HepG2 (cell line): ENCODE measurements at regions not wholly inside any gene's neighbourhood (a gene's known extent, or its start where the extent isn't known, plus 50 kb on each side); places are given as distances from the start of the nearest gene placed in this dataset.

Experiments
- ATAC-seq: fragments of 200-7000 bp; cut with Tn5 transposase; 3 replicates; pipeline ENCODE4 v1.9.1; 2020; ENCODE audit warnings: mild to moderate bottlenecking, moderate library complexity
- BruUV-seq: library from RNA; stranded (reverse); fragments of 400-500 nt; replicated peaks from 2 replicates; lab custom pipeline; 2021; lab: Mats Ljungman, UMichigan
- CTCF ChIA-PET: fragments of 300-600 bp; formaldehyde crosslinking; extraction: SDS; loops from one replicate; lab custom pipeline; 2021; ENCODE audit warnings: low total read pairs, inconsistent platforms, low intra/inter-chr PET ratio; lab: Yijun Ruan, JAX
- POLR2A ChIA-PET: fragments of 350-600 bp; sonication (Branson Sonifier 250); formaldehyde crosslinking; loops from one replicate; lab custom pipeline; 2020; ENCODE audit warnings: antibody characterized with exemption, inconsistent platforms; lab: Yijun Ruan, JAX
- DNase-seq: peaks from one replicate; pipeline ENCODE4 v3.0.0-alpha.2; 2015; ENCODE audit warnings: low spot score
- FAIRE-seq: peaks from 3 replicates; lab custom pipeline; 2011; peaks lifted over from hg19 to GRCh38; lab: Jason Lieb, UNC
- H2AFZ ChIP-seq: one replicate; pipeline ENCODE4 v1.6.1; 2011; ENCODE audit warnings: low read length, inconsistent platforms
- H3K27ac ChIP-seq: fragments of 300-600 bp; 3 replicates; pipeline ENCODE4 v1.8.0; 2011; ENCODE audit warnings: mixed run types, mild to moderate bottlenecking, mixed read lengths, low read length, inconsistent platforms; ENCODE audit not compliant: insufficient read depth; ENCODE audit errors: extremely low read length
- H3K27me3 ChIP-seq, 2 experiments: fragments of 200-600 bp in 1 of 2; 2 replicates in 1 of 2; 3 replicates in 1 of 2; pipeline versions ENCODE4 v1.6.0 to v1.8.0; 2011; ENCODE audit warnings: low read length in 2 of 2, mild to moderate bottlenecking in 2 of 2, moderate library complexity in 2 of 2, inconsistent platforms in 1 of 2; ENCODE audit not compliant: insufficient read depth in 2 of 2, control insufficient read depth in 1 of 2
- H3K36me3 ChIP-seq, 2 experiments: fragments of 200-600 bp in 1 of 2; replicated peaks in 1 of 2; 2 replicates in 1 of 2; 3 replicates in 1 of 2; pipeline versions ENCODE4 v1.5.1 to v1.8.0; 2011; ENCODE audit warnings: low read length in 2 of 2, inconsistent platforms in 1 of 2; ENCODE audit not compliant: insufficient read depth in 2 of 2, control insufficient read depth in 1 of 2
- H3K4me1 ChIP-seq: 2 replicates; pipeline ENCODE4 v1.5.1; 2012; ENCODE audit warnings: low read length, inconsistent platforms; ENCODE audit not compliant: insufficient read depth
- H3K4me2 ChIP-seq: 2 replicates; pipeline ENCODE4 v1.6.0; 2011; ENCODE audit warnings: low read depth, low read length, inconsistent platforms
- H3K4me3 ChIP-seq, 3 experiments: fragments of 200-600 bp in 1 of 3; sonication (generic), shearing (Covaris generic) in 1 of 3; replicated peaks in 1 of 3; 2 replicates each; pipeline ENCODE4 v1.5.1; 2011 to 2016; ENCODE audit warnings: low read length in 3 of 3, inconsistent platforms in 2 of 3, low read depth in 2 of 3, mild to moderate bottlenecking in 2 of 3, control low read depth in 1 of 3, mixed read lengths in 1 of 3; ENCODE audit not compliant: insufficient read depth in 1 of 3
- H3K79me2 ChIP-seq: one replicate; pipeline ENCODE4 v1.6.1; 2011; ENCODE audit warnings: low read length, inconsistent platforms; ENCODE audit not compliant: insufficient read depth
- H3K9ac ChIP-seq: 2 replicates; pipeline ENCODE4 v1.6.0; 2011; ENCODE audit warnings: mild to moderate bottlenecking, low read depth, low read length, inconsistent platforms; ENCODE audit not compliant: insufficient read depth
- H3K9me3 ChIP-seq: 2 replicates; pipeline ENCODE4 v1.5.1; 2012; ENCODE audit warnings: mild to moderate bottlenecking, low read length
- H4K20me1 ChIP-seq: 2 replicates; pipeline ENCODE4 v1.6.0; 2011; ENCODE audit warnings: inconsistent platforms, mild to moderate bottlenecking, low read length, moderate library complexity; ENCODE audit not compliant: insufficient read depth
- KLF6 ChIP-seq: IDR thresholded peaks from 2 replicates; pipeline ENCODE4 v1.8.0; 2016; ENCODE audit warnings: missing biosample characterization, missing genetic modification reagents
- MEIS1 ChIP-seq: sonication (generic); formaldehyde crosslinking; IDR thresholded peaks from 2 replicates; pipeline ENCODE4 v1.9.0; 2021; ENCODE audit warnings: mild to moderate bottlenecking, missing genetic modification reagents, moderate library complexity, borderline replicate concordance
- PHF20 ChIP-seq: sonication (generic); formaldehyde crosslinking; IDR thresholded peaks from 2 replicates; pipeline ENCODE4 v1.5.0; 2020; ENCODE audit warnings: mild to moderate bottlenecking, missing genetic modification reagents
- SMYD3 ChIP-seq: sonication (generic); formaldehyde crosslinking; IDR thresholded peaks from 2 replicates; pipeline ENCODE4 v1.8.1; 2023; ENCODE audit warnings: mild to moderate bottlenecking, missing genetic modification reagents
- YY1 ChIP-seq: IDR thresholded peaks from 2 replicates; pipeline ENCODE4 v1.6.1; 2011; ENCODE audit warnings: low read length, low read depth, moderate library complexity, mild to moderate bottlenecking; ENCODE audit not compliant: insufficient read depth, insufficient replicate concordance
- ZFY ChIP-seq: sonication (generic); formaldehyde crosslinking; IDR thresholded peaks from 2 replicates; pipeline ENCODE4 v1.4.0; 2020; ENCODE audit warnings: missing genetic modification reagents
- ZNF256 ChIP-seq: sonication (generic); formaldehyde crosslinking; conservative IDR thresholded peaks from 2 replicates; pipeline ENCODE4 v1.4.0; 2020; ENCODE audit warnings: missing genetic modification reagents
- ZNF562 ChIP-seq: sonication (generic); formaldehyde crosslinking; IDR thresholded peaks from 2 replicates; pipeline ENCODE4 v1.8.0; 2022; ENCODE audit warnings: missing genetic modification reagents, borderline replicate concordance
- WGBS: methylation state at CpG from one replicate; pipeline ENCODE4 v1.1.6; 2017; ENCODE audit warnings: low lambda C conversion rate; 5-methylcytosine and 5-hydroxymethylcytosine counted together
- in situ Hi-C: cut with HindIII; loops from 2 replicates; pipeline ENCODE4 v1.10.0; 2017; ENCODE audit warnings: low pct_unique_long_range_greater_than_20kb; ENCODE audit not compliant: extremely low pct_ligation_motif_present
- intact Hi-C: fragments of 100-400 bp; cut with micrococcal nuclease; formaldehyde crosslinking; loops from one replicate; pipeline ENCODE4 v1.10.0; 2022; ENCODE audit not compliant: unreplicated experiment
- TF ChIP-seq, protein P1 (sequence below): sonication (generic); formaldehyde crosslinking; conservative IDR thresholded peaks from 2 replicates; pipeline ENCODE4 v1.8.0; 2022; ENCODE audit warnings: mild to moderate bottlenecking, moderate library complexity, missing genetic modification reagents
- TF ChIP-seq, protein P2 (sequence below): sonication (generic); formaldehyde crosslinking; IDR thresholded peaks from 2 replicates; pipeline ENCODE4 v1.5.0; 2020; ENCODE audit warnings: mild to moderate bottlenecking, missing genetic modification reagents, moderate library complexity
- TF ChIP-seq, protein P3 (sequence below): sonication (generic); formaldehyde crosslinking; conservative IDR thresholded peaks from 2 replicates; pipeline ENCODE4 v1.8.0; 2022; ENCODE audit warnings: missing genetic modification reagents
- TF ChIP-seq, protein P4 (sequence below): IDR thresholded peaks from 2 replicates; pipeline ENCODE4 v1.6.1; 2016; ENCODE audit warnings: low read depth
- TF ChIP-seq, protein P5 (sequence below): sonication (generic); formaldehyde crosslinking; IDR thresholded peaks from 2 replicates; pipeline ENCODE4 v1.5.1; 2020; ENCODE audit warnings: missing genetic modification reagents, mild to moderate bottlenecking, borderline replicate concordance

DNA sequence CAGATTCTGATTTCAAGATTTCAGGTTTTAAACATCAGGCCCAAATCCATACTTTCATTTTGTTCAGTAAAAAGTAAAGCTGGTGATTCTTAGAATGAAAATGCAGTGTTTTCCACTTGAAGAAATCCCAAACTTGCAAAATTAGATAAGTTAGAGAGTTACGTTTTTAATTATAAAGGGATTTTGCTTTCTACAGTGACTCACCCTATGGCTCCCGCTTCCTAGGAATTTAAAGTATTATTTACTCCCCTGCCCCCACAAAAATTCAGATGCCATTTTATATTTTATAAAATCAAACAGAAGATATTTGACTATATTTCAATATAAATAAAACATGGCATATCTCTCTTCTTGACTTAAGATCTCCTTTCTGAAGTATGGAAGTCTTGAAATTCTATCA, 402.9 kb downstream of the ZSWIM6 start:
- no peak overlapping the region for H3K4me2 ChIP-seq
- ChIA-PET POLR2A (no interaction called here), CTCF (no interaction called here)
- H4K20me1 ChIP-seq, result no peaks in the 10 kb centered on the region
- H3K79me2 ChIP-seq, result no peaks in the 10 kb centered on the region
- TF ChIP-seq KLF6 (CRISPR knock-in tag), result no peak
- TF ChIP-seq, protein P1, sequence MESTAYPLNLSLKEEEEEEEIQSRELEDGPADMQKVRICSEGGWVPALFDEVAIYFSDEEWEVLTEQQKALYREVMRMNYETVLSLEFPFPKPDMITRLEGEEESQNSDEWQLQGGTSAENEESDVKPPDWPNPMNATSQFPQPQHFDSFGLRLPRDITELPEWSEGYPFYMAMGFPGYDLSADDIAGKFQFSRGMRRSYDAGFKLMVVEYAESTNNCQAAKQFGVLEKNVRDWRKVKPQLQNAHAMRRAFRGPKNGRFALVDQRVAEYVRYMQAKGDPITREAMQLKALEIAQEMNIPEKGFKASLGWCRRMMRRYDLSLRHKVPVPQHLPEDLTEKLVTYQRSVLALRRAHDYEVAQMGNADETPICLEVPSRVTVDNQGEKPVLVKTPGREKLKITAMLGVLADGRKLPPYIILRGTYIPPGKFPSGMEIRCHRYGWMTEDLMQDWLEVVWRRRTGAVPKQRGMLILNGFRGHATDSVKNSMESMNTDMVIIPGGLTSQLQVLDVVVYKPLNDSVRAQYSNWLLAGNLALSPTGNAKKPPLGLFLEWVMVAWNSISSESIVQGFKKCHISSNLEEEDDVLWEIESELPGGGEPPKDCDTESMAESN, result no peak
- TF ChIP-seq MEIS1, result no peak
- TF ChIP-seq, protein P2, sequence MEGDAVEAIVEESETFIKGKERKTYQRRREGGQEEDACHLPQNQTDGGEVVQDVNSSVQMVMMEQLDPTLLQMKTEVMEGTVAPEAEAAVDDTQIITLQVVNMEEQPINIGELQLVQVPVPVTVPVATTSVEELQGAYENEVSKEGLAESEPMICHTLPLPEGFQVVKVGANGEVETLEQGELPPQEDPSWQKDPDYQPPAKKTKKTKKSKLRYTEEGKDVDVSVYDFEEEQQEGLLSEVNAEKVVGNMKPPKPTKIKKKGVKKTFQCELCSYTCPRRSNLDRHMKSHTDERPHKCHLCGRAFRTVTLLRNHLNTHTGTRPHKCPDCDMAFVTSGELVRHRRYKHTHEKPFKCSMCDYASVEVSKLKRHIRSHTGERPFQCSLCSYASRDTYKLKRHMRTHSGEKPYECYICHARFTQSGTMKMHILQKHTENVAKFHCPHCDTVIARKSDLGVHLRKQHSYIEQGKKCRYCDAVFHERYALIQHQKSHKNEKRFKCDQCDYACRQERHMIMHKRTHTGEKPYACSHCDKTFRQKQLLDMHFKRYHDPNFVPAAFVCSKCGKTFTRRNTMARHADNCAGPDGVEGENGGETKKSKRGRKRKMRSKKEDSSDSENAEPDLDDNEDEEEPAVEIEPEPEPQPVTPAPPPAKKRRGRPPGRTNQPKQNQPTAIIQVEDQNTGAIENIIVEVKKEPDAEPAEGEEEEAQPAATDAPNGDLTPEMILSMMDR, result no peak
- TF ChIP-seq, protein P3, sequence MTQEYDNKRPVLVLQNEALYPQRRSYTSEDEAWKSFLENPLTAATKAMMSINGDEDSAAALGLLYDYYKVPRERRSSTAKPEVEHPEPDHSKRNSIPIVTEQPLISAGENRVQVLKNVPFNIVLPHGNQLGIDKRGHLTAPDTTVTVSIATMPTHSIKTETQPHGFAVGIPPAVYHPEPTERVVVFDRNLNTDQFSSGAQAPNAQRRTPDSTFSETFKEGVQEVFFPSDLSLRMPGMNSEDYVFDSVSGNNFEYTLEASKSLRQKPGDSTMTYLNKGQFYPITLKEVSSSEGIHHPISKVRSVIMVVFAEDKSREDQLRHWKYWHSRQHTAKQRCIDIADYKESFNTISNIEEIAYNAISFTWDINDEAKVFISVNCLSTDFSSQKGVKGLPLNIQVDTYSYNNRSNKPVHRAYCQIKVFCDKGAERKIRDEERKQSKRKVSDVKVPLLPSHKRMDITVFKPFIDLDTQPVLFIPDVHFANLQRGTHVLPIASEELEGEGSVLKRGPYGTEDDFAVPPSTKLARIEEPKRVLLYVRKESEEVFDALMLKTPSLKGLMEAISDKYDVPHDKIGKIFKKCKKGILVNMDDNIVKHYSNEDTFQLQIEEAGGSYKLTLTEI (CRISPR knock-in tag), result no peak
- TF ChIP-seq, protein P4, sequence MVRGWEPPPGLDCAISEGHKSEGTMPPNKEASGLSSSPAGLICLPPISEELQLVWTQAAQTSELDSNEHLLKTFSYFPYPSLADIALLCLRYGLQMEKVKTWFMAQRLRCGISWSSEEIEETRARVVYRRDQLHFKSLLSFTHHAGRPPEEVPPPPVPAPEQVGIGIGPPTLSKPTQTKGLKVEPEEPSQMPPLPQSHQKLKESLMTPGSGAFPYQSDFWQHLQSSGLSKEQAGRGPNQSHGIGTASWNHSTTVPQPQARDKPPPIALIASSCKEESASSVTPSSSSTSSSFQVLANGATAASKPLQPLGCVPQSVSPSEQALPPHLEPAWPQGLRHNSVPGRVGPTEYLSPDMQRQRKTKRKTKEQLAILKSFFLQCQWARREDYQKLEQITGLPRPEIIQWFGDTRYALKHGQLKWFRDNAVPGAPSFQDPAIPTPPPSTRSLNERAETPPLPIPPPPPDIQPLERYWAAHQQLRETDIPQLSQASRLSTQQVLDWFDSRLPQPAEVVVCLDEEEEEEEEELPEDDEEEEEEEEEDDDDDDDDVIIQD, result no peak
- TF ChIP-seq SMYD3, result no peak
- no peak for TF ChIP-seq ZNF256
- no peak for TF ChIP-seq PHF20 (CRISPR knock-in tag)
- TF ChIP-seq, protein P5, sequence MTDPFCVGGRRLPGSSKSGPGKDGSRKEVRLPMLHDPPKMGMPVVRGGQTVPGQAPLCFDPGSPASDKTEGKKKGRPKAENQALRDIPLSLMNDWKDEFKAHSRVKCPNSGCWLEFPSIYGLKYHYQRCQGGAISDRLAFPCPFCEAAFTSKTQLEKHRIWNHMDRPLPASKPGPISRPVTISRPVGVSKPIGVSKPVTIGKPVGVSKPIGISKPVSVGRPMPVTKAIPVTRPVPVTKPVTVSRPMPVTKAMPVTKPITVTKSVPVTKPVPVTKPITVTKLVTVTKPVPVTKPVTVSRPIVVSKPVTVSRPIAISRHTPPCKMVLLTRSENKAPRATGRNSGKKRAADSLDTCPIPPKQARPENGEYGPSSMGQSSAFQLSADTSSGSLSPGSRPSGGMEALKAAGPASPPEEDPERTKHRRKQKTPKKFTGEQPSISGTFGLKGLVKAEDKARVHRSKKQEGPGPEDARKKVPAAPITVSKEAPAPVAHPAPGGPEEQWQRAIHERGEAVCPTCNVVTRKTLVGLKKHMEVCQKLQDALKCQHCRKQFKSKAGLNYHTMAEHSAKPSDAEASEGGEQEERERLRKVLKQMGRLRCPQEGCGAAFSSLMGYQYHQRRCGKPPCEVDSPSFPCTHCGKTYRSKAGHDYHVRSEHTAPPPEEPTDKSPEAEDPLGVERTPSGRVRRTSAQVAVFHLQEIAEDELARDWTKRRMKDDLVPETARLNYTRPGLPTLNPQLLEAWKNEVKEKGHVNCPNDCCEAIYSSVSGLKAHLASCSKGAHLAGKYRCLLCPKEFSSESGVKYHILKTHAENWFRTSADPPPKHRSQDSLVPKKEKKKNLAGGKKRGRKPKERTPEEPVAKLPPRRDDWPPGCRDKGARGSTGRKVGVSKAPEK, result no peak
- no peak for TF ChIP-seq YY1
- TF ChIP-seq ZNF562 (CRISPR knock-in tag), result no peak
- TF ChIP-seq ZFY, result no peak
- ATAC-seq, result no peak
- no peak for FAIRE-seq
- H2AFZ ChIP-seq, result no peak overlapping the region
- in situ Hi-C loops (no loop called here), intact Hi-C loops (no loop called here)
- no peak overlapping the region for H3K4me3 ChIP-seq
- no peak overlapping the region for H3K27ac ChIP-seq
- no peaks in the 10 kb centered on the region for H3K27me3 ChIP-seq
- no peaks in the 10 kb centered on the region for H3K4me1 ChIP-seq
- no peak overlapping the region for H3K9ac ChIP-seq
- H3K36me3 ChIP-seq, result no peaks in the 10 kb centered on the region
- 22% methylated on average over 2 of the region's 2 CpGs for WGBS
- DNase-seq, result no peak
- no peaks in the 10 kb centered on the region for H3K9me3 ChIP-seq
- no TSS peak for BruUV-seq
